Endodermal cell (in vitro differentiated cells): ENCODE measurements at regions not wholly inside any gene's neighbourhood (a gene's known extent, or its start where the extent isn't known, plus 50 kb on each side); places are given as distances from the start of the nearest gene placed in this dataset.
A peak's percentile ranks its signal among the peaks of the same experiment; 100 is the strongest.

Experiments used
- DNase-seq: peaks from one replicate; pipeline ENCODE4 v3.0.0-alpha.2; 2017
- H3K27ac ChIP-seq: 2 replicates; pipeline ENCODE4 v1.5.1; 2013; ENCODE audit warnings: mild to moderate bottlenecking, low read depth, low read length, moderate library complexity
- H3K27me3 ChIP-seq: 2 replicates; pipeline ENCODE4 v1.6.1; 2013; ENCODE audit warnings: mild to moderate bottlenecking, low read length, moderate library complexity; ENCODE audit not compliant: insufficient read depth, control insufficient read depth, poor library complexity, severe bottlenecking
- H3K36me3 ChIP-seq: 2 replicates; pipeline ENCODE4 v1.7.0; 2013; ENCODE audit warnings: mild to moderate bottlenecking, low read length, moderate library complexity; ENCODE audit not compliant: control insufficient read depth, insufficient read depth
- H3K4me1 ChIP-seq: one replicate; pipeline ENCODE4 v1.7.0; 2013; ENCODE audit warnings: low read length; ENCODE audit not compliant: control insufficient read depth, insufficient read depth
- H3K4me3 ChIP-seq: 2 replicates; pipeline ENCODE4 v1.5.1; 2013; ENCODE audit warnings: mild to moderate bottlenecking, low read length, moderate library complexity
- H3K9ac ChIP-seq: 2 replicates; pipeline ENCODE4 v1.6.1; 2013; ENCODE audit warnings: mild to moderate bottlenecking, low read length, moderate library complexity; ENCODE audit not compliant: poor library complexity, severe bottlenecking; ENCODE audit errors: extremely low read depth
- H3K9me3 ChIP-seq: 2 replicates; pipeline ENCODE4 v1.6.1; 2013; ENCODE audit warnings: mild to moderate bottlenecking, low read length, moderate library complexity; ENCODE audit not compliant: control insufficient read depth
- H3K27ac Mint-ChIP-seq: 2 replicates; pipeline ENCODE4 v1.8.0; 2020; ENCODE audit warnings: mixed read lengths
- H3K27me3 Mint-ChIP-seq: 2 replicates; pipeline ENCODE4 v1.8.0; 2021; ENCODE audit warnings: mild to moderate bottlenecking, mixed read lengths; ENCODE audit not compliant: insufficient read depth
- H3K36me3 Mint-ChIP-seq: 2 replicates; pipeline ENCODE4 v1.8.0; 2020; ENCODE audit warnings: low read depth, mixed read lengths
- H3K4me1 Mint-ChIP-seq: 2 replicates; pipeline ENCODE4 v1.8.0; 2020; ENCODE audit warnings: mixed read lengths
- H3K4me3 Mint-ChIP-seq: 2 replicates; pipeline ENCODE4 v1.8.0; 2020; ENCODE audit warnings: mild to moderate bottlenecking, moderate library complexity, mixed read lengths
- H3K9me3 Mint-ChIP-seq: 2 replicates; pipeline ENCODE4 v1.8.0; 2020; ENCODE audit warnings: mild to moderate bottlenecking, mixed read lengths
- WGBS, 2 experiments: methylation state at CpG; one replicate each; pipeline versions ENCODE4 v1.1.5 to v1.1.7; 2013; ENCODE audit warnings: missing lambda C conversion rate in 2 of 2, mixed read lengths in 1 of 2; ENCODE audit not compliant: insufficient coverage in 1 of 2, insufficient read length in 1 of 2; 5-methylcytosine and 5-hydroxymethylcytosine counted together
- TF ChIP-seq, protein P1 (sequence below): fragments of 200-600 bp; sonication (generic); conservative IDR thresholded peaks from 2 replicates; pipeline ENCODE4 v1.5.0; 2021; ENCODE audit warnings: antibody characterized with exemption, mild to moderate bottlenecking

DNA sequence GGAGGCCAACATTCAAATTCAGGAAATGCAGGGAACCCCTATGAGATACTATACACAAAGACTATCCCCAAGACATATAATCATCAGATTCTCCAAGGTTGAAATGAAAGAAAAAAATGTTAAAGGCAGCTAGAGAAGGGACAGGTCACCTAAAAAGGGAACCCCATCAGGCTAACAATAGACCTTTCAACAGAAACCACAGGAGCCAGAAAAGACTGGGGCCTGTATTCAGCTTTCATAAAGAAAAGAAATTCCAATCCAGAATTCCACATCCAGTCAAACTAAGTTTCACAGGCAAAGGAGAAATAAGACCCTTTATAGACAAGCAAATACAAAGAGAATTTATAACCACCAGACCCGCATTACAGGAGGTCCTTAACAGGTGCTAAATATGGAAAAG, 1703.6 kb upstream of the PRR20A start:
- Histone ChIP-seq H3K36me3 (no peaks in the 10 kb centered on the region), H3K4me3 (no peak overlapping the region), H3K27me3 (no peaks in the 10 kb centered on the region), H3K9ac (no peak overlapping the region), H3K4me1 (peaks cover 3% of the 10 kb centered on the region), H3K9me3 (no peaks in the 10 kb centered on the region), H3K27ac (peak overlapping the region; percentile 84)
- peaks cover 22% of the 10 kb centered on the region for H3K4me1 Mint-ChIP-seq
- H3K9me3 Mint-ChIP-seq, result no peaks in the 10 kb centered on the region
- H3K4me3 Mint-ChIP-seq, result no peak overlapping the region
- peaks cover 2% of the 10 kb centered on the region for H3K27me3 Mint-ChIP-seq
- H3K36me3 Mint-ChIP-seq, result no peaks in the 10 kb centered on the region
- DNase-seq, result no peak
- no peak overlapping the region for H3K27ac Mint-ChIP-seq
- 63% methylated on average over 1 of the region's 1 CpG; no CpG with 5 or more reads in 1 of the 2 experiments for WGBS, 2 experiments
- TF ChIP-seq, protein P1, sequence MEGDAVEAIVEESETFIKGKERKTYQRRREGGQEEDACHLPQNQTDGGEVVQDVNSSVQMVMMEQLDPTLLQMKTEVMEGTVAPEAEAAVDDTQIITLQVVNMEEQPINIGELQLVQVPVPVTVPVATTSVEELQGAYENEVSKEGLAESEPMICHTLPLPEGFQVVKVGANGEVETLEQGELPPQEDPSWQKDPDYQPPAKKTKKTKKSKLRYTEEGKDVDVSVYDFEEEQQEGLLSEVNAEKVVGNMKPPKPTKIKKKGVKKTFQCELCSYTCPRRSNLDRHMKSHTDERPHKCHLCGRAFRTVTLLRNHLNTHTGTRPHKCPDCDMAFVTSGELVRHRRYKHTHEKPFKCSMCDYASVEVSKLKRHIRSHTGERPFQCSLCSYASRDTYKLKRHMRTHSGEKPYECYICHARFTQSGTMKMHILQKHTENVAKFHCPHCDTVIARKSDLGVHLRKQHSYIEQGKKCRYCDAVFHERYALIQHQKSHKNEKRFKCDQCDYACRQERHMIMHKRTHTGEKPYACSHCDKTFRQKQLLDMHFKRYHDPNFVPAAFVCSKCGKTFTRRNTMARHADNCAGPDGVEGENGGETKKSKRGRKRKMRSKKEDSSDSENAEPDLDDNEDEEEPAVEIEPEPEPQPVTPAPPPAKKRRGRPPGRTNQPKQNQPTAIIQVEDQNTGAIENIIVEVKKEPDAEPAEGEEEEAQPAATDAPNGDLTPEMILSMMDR, result no peak

DNA sequence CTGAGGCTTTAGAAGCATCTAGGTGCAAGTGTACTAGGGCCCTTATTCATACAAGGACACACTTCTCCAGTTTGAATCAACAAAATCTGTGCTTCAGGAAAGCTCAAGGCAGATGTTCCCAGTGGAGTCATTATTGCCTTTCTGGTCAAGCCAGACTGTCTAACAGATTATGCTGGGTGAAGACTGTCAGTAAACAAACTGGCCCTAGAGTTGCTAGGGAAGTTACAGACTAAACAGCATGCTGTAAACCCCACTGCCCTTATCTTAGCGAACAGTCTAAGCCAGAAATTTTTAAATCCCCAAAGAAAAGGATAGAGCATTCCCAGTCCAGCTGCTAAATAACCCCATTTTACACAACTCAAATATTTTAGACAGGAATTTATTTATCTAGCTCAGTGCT, 1701.3 kb upstream of the PRR20A start:
- H3K27ac ChIP-seq, result no peak overlapping the region
- no peaks in the 10 kb centered on the region for H3K36me3 ChIP-seq
- H3K27me3 Mint-ChIP-seq, result peaks cover 2% of the 10 kb centered on the region
- H3K9me3 ChIP-seq, result no peaks in the 10 kb centered on the region
- no peaks in the 10 kb centered on the region for H3K9me3 Mint-ChIP-seq
- H3K27ac Mint-ChIP-seq, result peak overlapping the region; percentile 16
- H3K9ac ChIP-seq, result peak overlapping the region; percentile 21
- H3K4me3 Mint-ChIP-seq, result no peak overlapping the region
- 59% methylated on average over 1 of the region's 1 CpG; no CpG with 5 or more reads in 1 of the 2 experiments for WGBS, 2 experiments
- H3K4me3 ChIP-seq, result no peak overlapping the region
- H3K4me1 Mint-ChIP-seq, result peaks cover 22% of the 10 kb centered on the region
- peaks cover 3% of the 10 kb centered on the region for H3K4me1 ChIP-seq
- DNase-seq, result no peak
- TF ChIP-seq, protein P1, result no peak
- no peaks in the 10 kb centered on the region for H3K36me3 Mint-ChIP-seq
- no peaks in the 10 kb centered on the region for H3K27me3 ChIP-seq

DNA sequence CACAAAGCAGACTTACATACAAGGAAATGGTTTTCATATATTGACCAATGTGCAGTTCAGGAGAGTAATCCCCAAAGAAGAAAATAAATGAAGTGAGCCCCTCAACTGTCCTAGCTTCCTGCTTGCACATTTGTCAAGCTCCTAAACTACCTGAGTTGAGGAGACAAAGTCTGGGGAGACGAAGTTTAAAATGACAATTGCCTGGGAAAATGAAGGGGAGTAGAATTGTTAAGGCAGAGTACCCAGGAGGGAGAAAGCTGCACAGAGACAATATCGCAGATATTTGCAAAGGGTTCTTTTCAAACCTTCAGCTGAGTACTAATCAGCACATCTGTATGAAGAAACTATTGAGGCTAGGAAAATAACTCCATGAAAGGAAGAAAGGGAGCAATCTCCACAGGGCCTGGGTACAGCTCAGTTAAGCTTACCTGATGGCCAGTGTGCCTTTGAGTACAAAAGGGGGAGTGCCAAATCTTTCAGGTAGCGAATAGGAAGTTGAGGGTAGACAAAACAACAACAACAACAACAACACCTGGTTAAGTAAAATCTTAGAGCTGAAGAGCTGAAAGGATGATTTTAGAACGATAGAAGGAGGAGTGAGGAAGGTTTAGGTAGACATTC, 1700.1 kb upstream of the PRR20A start:
- no peak overlapping the region for H3K4me3 ChIP-seq
- Mint-ChIP-seq H3K4me3 (no peak overlapping the region), H3K9me3 (no peaks in the 10 kb centered on the region), H3K36me3 (no peaks in the 10 kb centered on the region), H3K27ac (peak overlapping the region; percentile 23), H3K4me1 (peaks cover 22% of the 10 kb centered on the region), H3K27me3 (peaks cover 2% of the 10 kb centered on the region)
- H3K9ac ChIP-seq, result no peak overlapping the region
- DNase-seq, result no peak
- peaks cover 3% of the 10 kb centered on the region for H3K4me1 ChIP-seq
- H3K9me3 ChIP-seq, result no peaks in the 10 kb centered on the region
- no peaks in the 10 kb centered on the region for H3K27me3 ChIP-seq
- WGBS, 2 experiments, result 82 to 83% methylated on average over 3 of the region's 4 CpGs
- H3K36me3 ChIP-seq, result no peaks in the 10 kb centered on the region
- no peak overlapping the region for H3K27ac ChIP-seq
- TF ChIP-seq, protein P1, result no peak
